Dendritic cell treated with granulocyte-macrophage colony-stimulating factor and Interleukin-4, amounts not matched to agents 40 ng/mL and 50 ng/mL, for 4 days (primary cell): ENCODE measurements at regions not wholly inside any gene's neighbourhood (a gene's known extent, or its start where the extent isn't known, plus 50 kb on each side); places are given as distances from the start of the nearest gene placed in this dataset.

ENCODE experiments used
- H3K27ac Mint-ChIP-seq: one replicate; pipeline ENCODE4 v1.8.0; 2022; ENCODE audit warnings: mild to moderate bottlenecking, mixed read lengths
- H3K27me3 Mint-ChIP-seq: one replicate; pipeline ENCODE4 v1.8.0; 2022; ENCODE audit warnings: mild to moderate bottlenecking, mixed read lengths
- H3K36me3 Mint-ChIP-seq: one replicate; pipeline ENCODE4 v1.8.0; 2022; ENCODE audit warnings: low read depth, mixed read lengths
- H3K4me1 Mint-ChIP-seq: one replicate; pipeline ENCODE4 v1.8.0; 2022; ENCODE audit warnings: low read depth, mixed read lengths
- H3K4me3 Mint-ChIP-seq: one replicate; pipeline ENCODE4 v1.8.0; 2022; ENCODE audit warnings: mild to moderate bottlenecking, moderate library complexity, mixed read lengths
- H3K9me3 Mint-ChIP-seq: one replicate; pipeline ENCODE4 v1.8.0; 2022; ENCODE audit warnings: mixed read lengths
- intact Hi-C: fragments of 100-400 bp; cut with micrococcal nuclease; formaldehyde crosslinking; loops from one replicate; pipeline ENCODE4 v1.15.0; 2022

DNA sequence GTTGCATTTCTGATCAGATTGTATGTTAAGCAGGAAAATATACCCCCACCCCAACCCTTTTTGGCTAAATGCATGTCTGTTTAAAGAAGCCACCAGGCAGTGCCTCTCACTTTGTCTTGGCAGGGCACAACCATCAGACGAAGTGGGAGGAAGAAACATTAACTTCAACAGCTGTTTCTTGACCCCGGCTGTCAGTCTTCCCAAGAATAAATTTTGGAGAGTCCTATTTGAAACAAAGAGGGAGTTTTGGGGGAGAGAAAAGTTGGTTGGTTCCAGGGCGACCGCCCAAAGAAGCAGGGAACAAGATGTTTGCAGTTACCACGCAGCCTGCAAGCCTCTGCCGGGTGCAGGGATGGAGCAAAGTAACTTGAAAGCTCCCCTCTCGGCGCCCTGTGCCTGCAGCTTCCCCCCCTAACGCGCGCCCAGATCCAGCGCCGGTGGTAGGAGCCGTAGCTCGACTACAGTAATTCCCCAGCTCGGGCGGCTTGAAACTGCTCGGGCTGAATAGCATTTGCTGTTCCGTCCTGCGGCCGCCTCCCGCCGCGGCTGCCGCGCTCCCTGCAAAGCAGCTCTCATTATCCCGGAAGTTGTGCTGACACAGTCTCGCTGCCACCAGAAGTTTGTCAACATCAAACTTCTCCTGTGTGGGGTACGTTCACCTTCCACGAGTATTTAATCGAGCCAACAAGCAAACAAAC lies 100.7 kb upstream of the SSBP2 start:
- H3K9me3 Mint-ChIP-seq = no peaks in the 10 kb centered on the region
- H3K27me3 Mint-ChIP-seq = no peaks in the 10 kb centered on the region
- intact Hi-C loops = loop anchor here (1.0 to 10.0 kb wide), 6 partner anchors 63 to 424 kb away; partner anchors contain the start of gene SSBP2
- peaks cover 7% of the 10 kb centered on the region for H3K36me3 Mint-ChIP-seq
- peaks cover 55% of the 10 kb centered on the region for H3K4me1 Mint-ChIP-seq
- peak overlapping the region; percentile 79 for H3K4me3 Mint-ChIP-seq
- peak overlapping the region; percentile 96 for H3K27ac Mint-ChIP-seq

DNA sequence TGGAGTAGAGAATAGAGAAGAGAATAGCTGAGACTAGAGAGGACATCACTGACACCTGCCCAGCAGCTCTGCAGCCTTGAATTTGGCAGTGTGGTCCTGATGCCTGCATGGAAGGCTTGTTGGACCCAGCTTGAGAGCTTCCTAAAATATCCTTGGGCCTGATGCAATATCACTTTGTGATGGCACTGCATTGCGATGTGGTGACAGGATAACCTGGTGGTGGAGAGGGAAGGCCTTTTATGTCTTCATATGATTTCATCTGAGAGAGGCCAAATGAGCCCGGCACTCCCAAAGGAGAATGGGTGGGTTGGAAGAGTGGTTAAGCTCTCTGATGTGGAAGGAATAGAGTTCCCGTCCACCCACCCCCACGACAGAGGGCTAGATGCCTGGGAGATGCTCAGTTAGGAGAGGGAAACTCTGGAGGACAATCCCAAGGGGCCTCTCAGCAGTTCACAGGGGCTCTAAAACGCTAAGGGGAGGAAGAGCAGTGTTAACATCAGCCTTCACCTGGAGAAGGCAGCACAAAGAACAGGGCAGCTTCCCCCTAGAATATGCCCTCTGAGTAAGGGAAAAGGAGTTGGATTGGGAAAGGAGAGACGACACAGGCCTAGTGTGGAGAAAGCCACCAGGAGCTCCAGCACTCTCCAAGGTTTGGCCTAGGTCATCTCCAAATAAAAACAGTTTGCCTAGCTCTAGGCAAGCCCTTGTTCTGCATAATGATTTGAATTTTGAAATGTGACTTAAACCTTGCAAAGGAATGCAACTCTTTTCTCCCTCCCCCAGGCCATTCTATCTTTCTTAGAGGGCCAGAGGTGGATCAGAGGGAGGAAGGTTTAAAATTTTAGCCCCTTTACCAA lies 99.8 kb upstream of the SSBP2 start:
- intact Hi-C loops = loop anchor here (1.0 to 10.0 kb wide), 6 partner anchors 62 to 423 kb away; partner anchors contain the start of gene SSBP2
- peak overlapping the region; percentile 79 for H3K4me3 Mint-ChIP-seq
- H3K36me3 Mint-ChIP-seq = peaks cover 7% of the 10 kb centered on the region
- no peaks in the 10 kb centered on the region for H3K9me3 Mint-ChIP-seq
- no peaks in the 10 kb centered on the region for H3K27me3 Mint-ChIP-seq
- peak overlapping the region; percentile 96 for H3K27ac Mint-ChIP-seq
- peaks cover 54% of the 10 kb centered on the region for H3K4me1 Mint-ChIP-seq

DNA sequence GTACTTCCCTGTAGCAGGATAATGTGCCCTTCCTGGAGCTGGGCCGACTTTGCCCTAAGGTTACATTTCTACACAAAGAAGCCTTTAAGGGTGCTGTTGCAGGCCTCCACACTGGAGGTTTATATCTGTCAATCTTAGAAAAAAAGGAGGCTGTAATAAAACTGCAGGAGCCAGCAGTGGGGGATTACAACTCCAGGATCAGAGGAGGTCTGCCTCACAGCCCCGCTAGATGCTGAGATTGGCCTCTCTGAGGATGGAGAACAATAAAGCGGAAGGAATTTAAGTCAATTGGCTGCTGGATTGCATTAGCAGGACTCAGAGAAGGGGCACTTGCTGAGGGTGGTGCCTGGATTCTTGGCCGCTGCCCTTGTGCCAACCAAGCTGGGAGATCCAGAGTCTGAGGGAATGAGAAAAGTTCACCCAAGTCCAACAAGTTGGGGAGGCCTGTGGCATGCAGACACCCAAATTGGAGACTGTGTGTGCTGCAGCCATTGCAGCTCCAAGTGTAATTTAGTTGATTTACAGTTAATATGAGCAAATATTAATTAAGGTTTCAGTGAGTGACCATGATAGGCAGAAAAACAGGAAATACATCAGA lies 99.0 kb upstream of the SSBP2 start:
- intact Hi-C loops = loop anchor here (5.0 to 10.0 kb wide), 4 partner anchors 315 to 423 kb away; no protein-coding TSS in a partner anchor
- Mint-ChIP-seq H3K4me3 (no peak overlapping the region), H3K36me3 (peaks cover 7% of the 10 kb centered on the region), H3K27ac (peak overlapping the region; percentile 96), H3K9me3 (no peaks in the 10 kb centered on the region), H3K4me1 (peaks cover 54% of the 10 kb centered on the region), H3K27me3 (no peaks in the 10 kb centered on the region)

DNA sequence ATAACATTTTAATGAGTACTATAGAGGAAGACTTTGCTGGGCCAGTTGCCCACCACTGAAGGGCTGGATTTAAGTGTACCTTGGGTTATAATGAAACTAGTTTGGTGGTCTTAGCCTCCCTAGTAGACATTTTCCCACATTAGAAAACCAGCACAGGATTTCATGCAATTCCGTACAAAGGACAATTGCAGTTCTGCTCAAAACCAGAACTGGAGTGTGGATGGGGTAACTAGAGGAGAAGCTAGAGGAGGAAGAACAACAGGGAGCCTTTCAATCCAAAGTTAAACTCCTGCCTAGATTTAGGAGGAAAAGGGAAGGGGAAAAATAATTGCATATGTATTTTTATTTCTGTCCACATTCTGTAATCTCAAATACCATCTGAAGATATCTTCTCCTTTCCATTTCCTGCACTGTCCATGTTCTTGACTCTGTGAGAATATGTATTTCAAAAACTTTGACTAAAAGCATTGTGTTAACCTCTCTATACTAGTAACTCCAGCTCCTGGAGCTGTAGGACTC lies 97.5 kb upstream of the SSBP2 start:
- H3K27me3 Mint-ChIP-seq = no peaks in the 10 kb centered on the region
- intact Hi-C loops = no loop called here
- peaks cover 7% of the 10 kb centered on the region for H3K36me3 Mint-ChIP-seq
- peak overlapping the region; percentile 25 for H3K27ac Mint-ChIP-seq
- no peak overlapping the region for H3K4me3 Mint-ChIP-seq
- H3K4me1 Mint-ChIP-seq = peaks cover 54% of the 10 kb centered on the region
- no peaks in the 10 kb centered on the region for H3K9me3 Mint-ChIP-seq

DNA sequence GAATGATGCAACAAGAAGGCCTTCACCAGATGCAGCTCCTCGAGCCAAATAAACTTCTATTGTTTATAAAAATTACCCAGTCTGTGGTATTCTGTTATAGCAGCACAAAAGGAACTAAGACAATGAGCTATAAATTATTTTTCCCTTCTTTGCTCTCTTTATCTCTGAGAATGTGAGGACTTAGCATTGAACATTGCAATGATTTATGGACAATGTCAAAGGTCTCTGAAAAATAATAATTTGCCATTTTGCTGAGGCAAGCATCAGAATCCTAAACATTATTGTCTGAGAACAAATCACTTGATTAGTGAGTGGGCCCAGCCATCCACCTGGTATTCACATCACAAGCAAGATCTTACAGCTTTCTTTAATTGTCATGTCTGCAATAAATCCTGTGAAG lies 95.4 kb upstream of the SSBP2 start:
- intact Hi-C loops = no loop called here
- no peak overlapping the region for H3K27ac Mint-ChIP-seq
- no peak overlapping the region for H3K4me3 Mint-ChIP-seq
- no peaks in the 10 kb centered on the region for H3K9me3 Mint-ChIP-seq
- H3K4me1 Mint-ChIP-seq = peaks cover 38% of the 10 kb centered on the region
- no peaks in the 10 kb centered on the region for H3K27me3 Mint-ChIP-seq
- no peaks in the 10 kb centered on the region for H3K36me3 Mint-ChIP-seq

DNA sequence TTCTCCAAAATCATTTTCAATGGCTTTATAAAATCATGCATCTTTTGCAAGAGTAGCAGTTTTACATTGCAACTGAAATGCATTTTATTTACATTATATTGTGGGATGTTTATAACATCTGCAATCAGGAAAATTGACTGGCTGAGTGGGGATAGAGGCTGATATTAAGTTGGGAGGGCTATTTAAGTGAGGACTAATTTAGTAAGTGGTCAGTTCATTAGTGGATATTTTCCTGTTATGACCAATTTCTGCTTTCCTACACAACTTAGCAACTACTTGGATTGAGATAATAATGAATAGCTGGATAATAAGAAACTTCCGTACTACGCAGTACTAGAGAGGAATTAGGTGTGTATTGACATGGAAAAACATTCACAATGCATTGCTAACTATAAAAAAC lies 92.9 kb upstream of the SSBP2 start:
- Mint-ChIP-seq H3K27ac (no peak overlapping the region), H3K36me3 (no peaks in the 10 kb centered on the region), H3K9me3 (no peaks in the 10 kb centered on the region), H3K4me1 (peaks cover 15% of the 10 kb centered on the region), H3K27me3 (no peaks in the 10 kb centered on the region), H3K4me3 (no peak overlapping the region)
- intact Hi-C loops = no loop called here

DNA sequence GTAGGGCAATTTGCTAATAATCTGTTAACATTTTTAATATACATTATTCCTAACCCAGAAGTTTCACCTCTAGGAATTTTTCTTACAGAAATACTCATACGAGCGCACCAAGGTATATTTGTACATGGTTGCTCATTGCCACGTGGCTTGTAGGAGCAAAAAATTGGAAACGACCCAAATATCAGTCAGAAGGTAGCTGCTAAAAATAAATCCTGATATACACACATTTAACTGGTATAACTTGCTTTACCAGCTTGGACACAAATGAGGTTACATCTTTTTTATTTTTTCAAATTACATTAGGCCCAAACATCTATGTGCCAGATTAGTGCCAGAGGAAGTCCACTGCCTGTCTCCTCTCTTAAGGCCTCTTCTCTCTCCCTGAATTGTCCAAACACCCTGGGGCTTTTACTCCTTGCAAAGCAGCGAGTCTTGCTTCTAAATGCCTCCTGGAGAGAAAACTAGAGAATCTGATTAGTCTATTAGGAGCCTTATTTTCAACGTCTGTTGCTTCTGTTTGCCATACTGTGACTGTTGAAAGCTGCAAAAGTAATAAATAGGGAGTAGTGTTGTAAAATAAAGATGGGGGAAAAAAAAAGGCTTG lies 92.0 kb upstream of the SSBP2 start:
- Mint-ChIP-seq H3K9me3 (no peaks in the 10 kb centered on the region), H3K36me3 (no peaks in the 10 kb centered on the region), H3K27ac (no peak overlapping the region), H3K4me3 (no peak overlapping the region), H3K4me1 (peaks cover 13% of the 10 kb centered on the region), H3K27me3 (no peaks in the 10 kb centered on the region)
- intact Hi-C loops = no loop called here

DNA sequence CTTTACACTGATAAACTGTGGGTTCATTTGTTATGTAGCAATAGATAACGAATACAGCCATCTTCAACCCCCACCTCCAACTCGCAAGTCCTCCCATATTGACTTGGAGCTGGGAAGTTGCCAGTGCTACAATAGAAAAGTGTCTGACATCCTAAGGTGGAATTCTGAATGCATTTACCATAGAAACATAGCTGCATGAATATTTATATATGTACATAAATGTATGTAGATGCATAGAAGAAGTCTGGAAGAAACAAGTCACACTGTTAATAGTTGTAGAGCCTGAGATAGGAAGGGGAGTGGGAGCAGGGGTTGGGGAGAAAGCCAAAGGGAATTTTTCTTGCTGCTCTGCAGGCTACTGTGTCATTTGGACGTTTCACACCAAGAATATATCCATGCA lies 88.1 kb upstream of the SSBP2 start:
- Mint-ChIP-seq H3K9me3 (no peaks in the 10 kb centered on the region), H3K36me3 (no peaks in the 10 kb centered on the region), H3K4me3 (no peak overlapping the region), H3K27me3 (no peaks in the 10 kb centered on the region), H3K4me1 (peaks cover 8% of the 10 kb centered on the region), H3K27ac (no peak overlapping the region)
- intact Hi-C loops = loop anchor here (5.0 kb wide), 1 partner anchor 332 kb away; no protein-coding TSS in a partner anchor

DNA sequence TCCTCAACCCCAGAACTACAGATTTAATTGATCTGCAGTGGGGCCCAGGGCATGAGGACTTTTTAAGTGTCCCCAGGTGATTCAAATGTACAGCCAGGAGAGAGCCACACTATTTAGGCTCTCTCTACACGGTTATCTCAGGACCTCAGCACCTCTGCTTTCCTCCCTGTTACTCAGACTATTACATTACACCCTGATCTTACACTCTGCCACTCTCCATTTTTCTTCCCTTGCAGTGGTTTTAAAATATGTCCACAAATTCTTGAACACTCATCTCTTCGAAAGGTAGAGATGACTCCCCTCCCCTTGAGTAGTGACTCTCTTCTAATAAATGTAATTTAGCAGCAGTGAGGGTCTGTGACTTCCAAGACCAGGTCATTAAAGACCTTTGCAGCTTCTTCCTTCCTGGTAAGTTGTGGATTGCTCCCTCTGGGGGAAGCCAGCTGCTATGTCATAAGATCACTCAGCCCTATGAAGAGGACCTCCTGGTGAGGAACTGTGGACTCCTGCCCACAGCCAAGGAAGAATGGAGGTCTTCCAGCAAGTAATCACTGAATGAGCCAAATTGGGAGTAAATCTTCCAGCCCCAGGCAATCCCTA lies 87.5 kb upstream of the SSBP2 start:
- H3K27me3 Mint-ChIP-seq = no peaks in the 10 kb centered on the region
- peak overlapping the region; percentile 33 for H3K27ac Mint-ChIP-seq
- H3K36me3 Mint-ChIP-seq = no peaks in the 10 kb centered on the region
- intact Hi-C loops = loop anchor here (5.0 kb wide), 1 partner anchor 331 kb away; no protein-coding TSS in a partner anchor
- H3K4me3 Mint-ChIP-seq = no peak overlapping the region
- H3K4me1 Mint-ChIP-seq = peaks cover 11% of the 10 kb centered on the region
- no peaks in the 10 kb centered on the region for H3K9me3 Mint-ChIP-seq

DNA sequence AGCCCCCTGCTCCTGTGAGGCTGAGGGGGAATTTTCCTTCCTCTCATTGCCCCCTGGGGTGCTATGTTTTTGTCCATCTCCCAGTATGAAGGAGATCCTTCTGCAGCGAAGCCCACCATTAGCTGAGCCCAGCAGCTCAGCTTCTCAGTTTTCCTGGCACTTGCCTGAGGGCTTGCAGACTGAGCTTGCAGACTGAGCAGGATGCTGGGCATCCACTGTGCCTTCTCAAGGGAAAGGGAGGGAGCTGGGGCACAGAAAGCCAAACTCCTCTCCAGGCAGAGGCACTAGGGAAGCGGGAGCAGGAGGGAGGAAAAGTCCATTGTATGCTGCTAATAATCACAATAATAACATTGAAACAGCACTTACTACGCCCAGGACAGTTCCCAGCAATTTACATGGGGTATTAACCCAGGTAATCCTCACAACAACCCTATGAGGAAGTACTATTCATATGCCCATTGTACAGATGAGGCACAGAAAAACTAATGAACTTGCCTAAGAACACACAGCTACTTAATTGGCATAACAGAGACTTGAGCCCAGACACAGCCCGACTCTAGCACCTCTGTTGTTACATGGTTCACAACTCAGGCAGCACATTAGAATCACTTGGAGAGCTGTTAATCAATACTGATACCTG lies 86.9 kb upstream of the SSBP2 start:
- H3K36me3 Mint-ChIP-seq = no peaks in the 10 kb centered on the region
- no peak overlapping the region for H3K27ac Mint-ChIP-seq
- no peak overlapping the region for H3K4me3 Mint-ChIP-seq
- peaks cover 16% of the 10 kb centered on the region for H3K4me1 Mint-ChIP-seq
- H3K27me3 Mint-ChIP-seq = no peaks in the 10 kb centered on the region
- no peaks in the 10 kb centered on the region for H3K9me3 Mint-ChIP-seq
- intact Hi-C loops = loop anchor here (5.0 kb wide), 1 partner anchor 330 kb away; no protein-coding TSS in a partner anchor

DNA sequence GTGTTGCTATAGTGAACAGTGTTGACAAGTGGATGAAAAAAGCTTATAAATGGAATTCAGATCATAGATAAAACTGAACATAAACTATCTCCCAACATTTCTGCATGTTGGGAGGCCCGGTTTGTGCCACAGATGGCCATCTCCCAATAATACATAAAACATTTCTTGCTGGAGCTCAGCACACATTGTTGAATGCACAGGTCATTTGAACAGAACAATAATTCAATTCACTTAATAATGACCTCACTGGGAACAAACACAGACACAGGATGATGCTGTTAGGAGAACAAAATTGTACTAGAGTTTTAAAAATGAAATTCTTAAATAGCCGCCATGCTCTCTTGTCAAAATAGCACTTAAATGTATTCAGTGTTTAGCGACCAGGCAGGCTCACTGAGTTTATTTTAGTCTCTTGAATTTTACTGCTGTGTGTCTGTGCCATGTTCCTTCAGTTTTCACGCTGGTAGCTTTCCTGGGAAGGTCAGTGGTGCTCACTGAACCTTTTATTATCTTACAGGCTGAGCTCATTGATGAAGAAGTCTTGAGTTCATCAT lies 85.0 kb upstream of the SSBP2 start:
- H3K36me3 Mint-ChIP-seq = no peaks in the 10 kb centered on the region
- intact Hi-C loops = loop anchor here (5.0 kb wide), 1 partner anchor 329 kb away; no protein-coding TSS in a partner anchor
- no peak overlapping the region for H3K4me3 Mint-ChIP-seq
- peaks cover 21% of the 10 kb centered on the region for H3K4me1 Mint-ChIP-seq
- H3K27ac Mint-ChIP-seq = no peak overlapping the region
- H3K27me3 Mint-ChIP-seq = no peaks in the 10 kb centered on the region
- no peaks in the 10 kb centered on the region for H3K9me3 Mint-ChIP-seq

DNA sequence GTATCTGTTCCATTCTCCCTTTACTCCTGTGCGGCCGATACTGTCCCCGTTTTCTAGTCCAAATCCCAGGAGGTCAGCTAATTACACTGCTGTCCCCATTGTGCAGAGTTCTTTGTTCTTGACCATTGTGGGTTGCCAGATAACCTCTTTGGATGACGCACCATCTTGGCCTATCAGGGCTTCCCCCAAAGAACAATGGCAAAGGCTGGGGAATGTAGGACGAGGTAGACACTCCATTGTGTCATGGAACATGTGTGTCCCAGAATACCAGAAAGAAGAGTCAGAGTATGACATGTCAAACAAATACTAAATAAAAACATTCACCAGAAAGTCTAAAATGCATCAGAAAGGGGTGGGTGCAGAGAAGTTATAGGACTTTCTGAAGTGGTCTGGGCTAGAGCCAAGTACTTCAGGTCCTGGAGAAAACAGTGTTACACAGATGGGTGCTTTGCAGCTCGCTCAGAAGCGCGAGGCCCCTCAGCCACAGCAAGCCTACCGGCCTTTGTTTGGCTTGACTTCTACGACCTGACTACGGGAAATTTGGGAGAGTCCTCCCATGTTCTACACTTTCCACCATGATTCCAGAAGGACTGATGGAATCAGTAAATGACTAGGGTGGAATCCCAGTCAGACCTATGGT lies 83.2 kb upstream of the SSBP2 start:
- peaks cover 34% of the 10 kb centered on the region for H3K4me1 Mint-ChIP-seq
- no peaks in the 10 kb centered on the region for H3K36me3 Mint-ChIP-seq
- intact Hi-C loops = no loop called here
- H3K27ac Mint-ChIP-seq = no peak overlapping the region
- no peaks in the 10 kb centered on the region for H3K27me3 Mint-ChIP-seq
- H3K9me3 Mint-ChIP-seq = no peaks in the 10 kb centered on the region
- no peak overlapping the region for H3K4me3 Mint-ChIP-seq
